ENCODE measurements at regions not wholly inside any gene's neighbourhood (a gene's known extent, or its start where the extent isn't known, plus 50 kb on each side); places are given as distances from the start of the nearest gene placed in this dataset.

- Histone ChIP-seq H3K4me3 (ENCODE audit: low read depth, low read length) (no peak overlapping the region), H3K4me1 (ENCODE audit: control insufficient read depth, insufficient read depth, low read length, unreplicated experiment) (no peaks in the 10 kb centered on the region), H3K79me2 (ENCODE audit: control insufficient read depth, insufficient read depth, low read length, unreplicated experiment) (no peaks in the 10 kb centered on the region), H3K36me3 (ENCODE audit: insufficient read depth, low read length) (no peaks in the 10 kb centered on the region), H3K27ac (ENCODE audit: low read depth, low read length) (no peak overlapping the region), H3K27me3 (ENCODE audit: insufficient read depth, low read length) (no peaks in the 10 kb centered on the region), H2AFZ (ENCODE audit: low read length, unreplicated experiment) (no peak overlapping the region)
Measured at GRCh38 chr2:15886231-15886630, 54.1 kb upstream of the MYCN start.

- Histone ChIP-seq H3K79me2 (ENCODE audit: control insufficient read depth, insufficient read depth, low read length, unreplicated experiment) (no peaks in the 10 kb centered on the region), H3K4me1 (ENCODE audit: control insufficient read depth, insufficient read depth, low read length, unreplicated experiment) (no peaks in the 10 kb centered on the region), H2AFZ (ENCODE audit: low read length, unreplicated experiment) (no peak overlapping the region), H3K27me3 (ENCODE audit: insufficient read depth, low read length) (no peaks in the 10 kb centered on the region), H3K36me3 (ENCODE audit: insufficient read depth, low read length) (no peaks in the 10 kb centered on the region), H3K27ac (ENCODE audit: low read depth, low read length) (no peak overlapping the region), H3K4me3 (ENCODE audit: low read depth, low read length) (no peak overlapping the region)
Measured at GRCh38 chr2:15889442-15890123, 50.8 kb upstream of the MYCN start.

GRCh38 chr2:15890124-15890754 is 50.1 kb upstream of the MYCN start:
- no peaks in the 10 kb centered on the region for H3K4me1 ChIP-seq (ENCODE audit: control insufficient read depth, insufficient read depth, low read length, unreplicated experiment)
- H3K27ac ChIP-seq (ENCODE audit: low read depth, low read length), result no peak overlapping the region
- no peaks in the 10 kb centered on the region for H3K27me3 ChIP-seq (ENCODE audit: insufficient read depth, low read length)

More at GRCh38 chr2:15890124-15890754, 50.1 kb upstream of the MYCN start:
- Histone ChIP-seq H3K4me3 (ENCODE audit: low read depth, low read length) (no peak overlapping the region), H3K79me2 (ENCODE audit: control insufficient read depth, insufficient read depth, low read length, unreplicated experiment) (no peaks in the 10 kb centered on the region), H2AFZ (ENCODE audit: low read length, unreplicated experiment) (no peak overlapping the region), H3K36me3 (ENCODE audit: insufficient read depth, low read length) (no peaks in the 10 kb centered on the region)

All from ACC112 (cell line).